IPS DF 6.9 (cell line): ENCODE measurements at regions not wholly inside any gene's neighbourhood (a gene's known extent, or its start where the extent isn't known, plus 50 kb on each side); places are given as distances from the start of the nearest gene placed in this dataset.
"Not testable (repeated sequence)": the region's sequence is repeated elsewhere in the genome, so short reads cannot be mapped to it uniquely, and the experiment has no call there.

ENCODE experiments used
- DNase-seq: peaks from one replicate; pipeline ENCODE4 v3.0.0-alpha.2; 2013; ENCODE audit warnings: low read depth, low spot score
- H3K27ac ChIP-seq: one replicate; pipeline ENCODE4 v1.5.1; 2013; ENCODE audit warnings: low read length, control low read depth
- H3K27me3 ChIP-seq: 2 replicates; pipeline ENCODE4 v1.6.1; 2013; ENCODE audit warnings: mild to moderate bottlenecking, low read length; ENCODE audit not compliant: control insufficient read depth, insufficient read depth
- H3K36me3 ChIP-seq: 2 replicates; pipeline ENCODE4 v1.6.1; 2013; ENCODE audit warnings: low read length; ENCODE audit not compliant: control insufficient read depth, insufficient read depth
- H3K4me1 ChIP-seq: 2 replicates; pipeline ENCODE4 v1.6.1; 2013; ENCODE audit warnings: low read length; ENCODE audit not compliant: control insufficient read depth, insufficient read depth
- H3K4me3 ChIP-seq: 2 replicates; pipeline ENCODE4 v1.5.1; 2013; ENCODE audit warnings: mild to moderate bottlenecking, low read length
- H3K9me3 ChIP-seq: 2 replicates; pipeline ENCODE4 v1.6.1; 2013; ENCODE audit warnings: low read length, inconsistent platforms; ENCODE audit not compliant: control insufficient read depth, insufficient read depth
- WGBS: extraction: QIAGEN DNeasy Blood & Tissue Kit; methylation state at CpG from one replicate; pipeline ENCODE4 v1.1.7; 2013; ENCODE audit warnings: mixed read lengths, missing lambda C conversion rate; ENCODE audit not compliant: insufficient read length, insufficient coverage; 5-methylcytosine and 5-hydroxymethylcytosine counted together

- Histone ChIP-seq H3K4me3 (no peak overlapping the region), H3K36me3 (no peaks in the 10 kb centered on the region), H3K27ac (no peak overlapping the region), H3K27me3 (no peaks in the 10 kb centered on the region), H3K4me1 (no peaks in the 10 kb centered on the region; the same call in 1 of the 2 replicates), H3K9me3 (no peaks in the 10 kb centered on the region)
- no CpG with 5 or more reads among the region's 2 CpGs for WGBS
- no peak for DNase-seq
Measured at GRCh38 chr4:114132199-114132598, 152.8 kb upstream of the ARSJ start.

GRCh38 chr4:114132830-114133229 is 153.4 kb upstream of the ARSJ start:
- Histone ChIP-seq H3K9me3 (no peaks in the 10 kb centered on the region), H3K27ac (no peak overlapping the region), H3K4me3 (no peak overlapping the region), H3K4me1 (no peaks in the 10 kb centered on the region; the same call in 1 of the 2 replicates), H3K27me3 (no peaks in the 10 kb centered on the region), H3K36me3 (no peaks in the 10 kb centered on the region)
- DNase-seq, result no peak
- no CpG with 5 or more reads among the region's 2 CpGs for WGBS

GRCh38 chr4:114136069-114136468 is 156.6 kb upstream of the ARSJ start:
- Histone ChIP-seq H3K27me3 (no peaks in the 10 kb centered on the region), H3K4me3 (no peak overlapping the region), H3K27ac (no peak overlapping the region), H3K9me3 (no peaks in the 10 kb centered on the region), H3K4me1 (no peaks in the 10 kb centered on the region; the same call in 1 of the 2 replicates), H3K36me3 (no peaks in the 10 kb centered on the region)
- DNase-seq, result no peak

- no peaks in the 10 kb centered on the region for H3K9me3 ChIP-seq
- no peak overlapping the region for H3K4me3 ChIP-seq
- no peak overlapping the region for H3K27ac ChIP-seq
- no CpG with 5 or more reads among the region's 2 CpGs for whole genome bisulfite sequencing
- no peaks in the 10 kb centered on the region for H3K27me3 ChIP-seq
- H3K36me3 ChIP-seq, result no peaks in the 10 kb centered on the region
- H3K4me1 ChIP-seq, result no peaks in the 10 kb centered on the region; the same call in 1 of the 2 replicates
- no peak for DNase-seq
Measured at GRCh38 chr4:114137984-114138383, 158.5 kb upstream of the ARSJ start.

- H3K36me3 ChIP-seq, result no peaks in the 10 kb centered on the region
- no peaks in the 10 kb centered on the region for H3K9me3 ChIP-seq
- H3K27me3 ChIP-seq, result no peaks in the 10 kb centered on the region
- H3K4me1 ChIP-seq, result no peaks in the 10 kb centered on the region; the same call in 1 of the 2 replicates
- WGBS, result no CpG with 5 or more reads among the region's 10 CpGs
- no peak for DNase-seq
- H3K27ac ChIP-seq, result no peak overlapping the region
- H3K4me3 ChIP-seq, result no peak overlapping the region
Measured at GRCh38 chr4:114146947-114147618, 167.6 kb upstream of the ARSJ start.

GRCh38 chr4:114147619-114148208 is 168.3 kb upstream of the ARSJ start:
- H3K27ac ChIP-seq, DNase-seq, H3K4me3 ChIP-seq, H3K36me3 ChIP-seq, H3K9me3 ChIP-seq, H3K27me3 ChIP-seq, H3K4me1 ChIP-seq: not testable (repeated sequence)
- no CpG with 5 or more reads among the region's 17 CpGs for WGBS

GRCh38 chr4:114148372-114149070 is 169.1 kb upstream of the ARSJ start:
- not testable (repeated sequence) for H3K36me3 ChIP-seq, H3K27ac ChIP-seq, H3K9me3 ChIP-seq, H3K27me3 ChIP-seq, H3K4me3 ChIP-seq, DNase-seq, H3K4me1 ChIP-seq
- no CpG with 5 or more reads among the region's 27 CpGs for WGBS

GRCh38 chr4:114156371-114156770 is 176.9 kb upstream of the ARSJ start:
- no CpG with 5 or more reads among the region's 1 CpG for WGBS
- H3K27ac ChIP-seq, result no peak overlapping the region
- no peaks in the 10 kb centered on the region for H3K4me1 ChIP-seq
- H3K36me3 ChIP-seq, result no peaks in the 10 kb centered on the region
- no peak overlapping the region for H3K4me3 ChIP-seq
- no peaks in the 10 kb centered on the region for H3K9me3 ChIP-seq
- H3K27me3 ChIP-seq, result no peaks in the 10 kb centered on the region
- DNase-seq, result no peak

GRCh38 chr4:114161809-114162208 is 182.4 kb upstream of the ARSJ start:
- Histone ChIP-seq H3K9me3 (no peaks in the 10 kb centered on the region), H3K27me3 (no peaks in the 10 kb centered on the region), H3K4me3 (no peak overlapping the region), H3K27ac (no peak overlapping the region), H3K36me3 (no peaks in the 10 kb centered on the region), H3K4me1 (no peaks in the 10 kb centered on the region)
- DNase-seq, result no peak

- Histone ChIP-seq H3K9me3 (no peaks in the 10 kb centered on the region), H3K4me3 (no peak overlapping the region), H3K27ac (no peak overlapping the region), H3K36me3 (no peaks in the 10 kb centered on the region), H3K4me1 (no peaks in the 10 kb centered on the region), H3K27me3 (no peaks in the 10 kb centered on the region)
- no CpG with 5 or more reads among the region's 4 CpGs for WGBS
- no peak for DNase-seq
Measured at GRCh38 chr4:114163051-114163450, 183.6 kb upstream of the ARSJ start.
